ACHN (cell line): ENCODE measurements at regions not wholly inside any gene's neighbourhood (a gene's known extent, or its start where the extent isn't known, plus 50 kb on each side); places are given as distances from the start of the nearest gene placed in this dataset.
A peak's percentile ranks its signal among the peaks of the same experiment; 100 is the strongest.

Experiments used
- DNase-seq: peaks from one replicate; pipeline ENCODE4 v3.0.0-alpha.2; 2015
- in situ Hi-C: cut with HindIII; loops from 2 replicates; pipeline ENCODE4 v1.10.0; 2017; ENCODE audit warnings: low sequenced_read_pairs, low pct_ligation_motif_present, low pct_unique_long_range_greater_than_20kb

DNA sequence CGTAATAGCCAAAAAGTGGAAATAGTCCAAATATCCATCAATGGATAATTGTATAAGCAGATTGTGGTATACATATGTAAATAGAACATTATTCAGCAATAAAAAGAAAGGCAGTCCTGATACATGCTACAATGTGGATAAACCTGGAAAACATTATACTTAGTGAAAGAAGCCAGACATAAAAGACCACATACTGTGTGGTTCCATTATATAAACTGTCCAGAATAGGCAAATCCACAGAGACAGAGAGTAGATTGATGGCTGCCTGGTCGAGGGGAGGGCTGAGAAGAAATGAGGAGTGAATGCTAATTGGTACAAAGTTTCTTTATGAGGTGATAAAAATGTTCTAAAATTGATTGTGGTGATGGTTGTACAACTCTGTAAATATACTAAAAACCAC is 397.4 kb upstream of the RPS6KA3 start:
- DNase-seq = no peak
- in situ Hi-C loops = no loop called here

DNA sequence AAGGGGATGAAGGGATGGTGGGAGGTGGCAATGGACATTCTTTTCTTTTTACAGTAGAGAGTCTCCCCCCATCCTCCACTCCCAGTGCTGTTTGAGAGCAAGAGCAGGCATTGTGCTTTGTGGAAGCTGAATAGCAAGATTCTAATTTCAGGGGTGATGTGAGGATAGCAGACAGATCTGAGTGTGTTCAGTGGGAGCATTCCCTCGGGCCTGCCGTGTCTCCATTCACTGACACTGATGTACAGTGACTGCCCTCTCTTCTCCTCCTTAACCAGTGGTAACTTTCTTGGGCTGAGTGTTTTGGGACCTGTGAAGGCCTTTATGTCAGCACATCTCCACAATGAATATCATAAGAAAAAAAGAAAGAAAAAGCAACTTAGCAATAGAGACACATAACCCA is 396.6 kb upstream of the RPS6KA3 start:
- in situ Hi-C loops = no loop called here
- no peak for DNase-seq

DNA sequence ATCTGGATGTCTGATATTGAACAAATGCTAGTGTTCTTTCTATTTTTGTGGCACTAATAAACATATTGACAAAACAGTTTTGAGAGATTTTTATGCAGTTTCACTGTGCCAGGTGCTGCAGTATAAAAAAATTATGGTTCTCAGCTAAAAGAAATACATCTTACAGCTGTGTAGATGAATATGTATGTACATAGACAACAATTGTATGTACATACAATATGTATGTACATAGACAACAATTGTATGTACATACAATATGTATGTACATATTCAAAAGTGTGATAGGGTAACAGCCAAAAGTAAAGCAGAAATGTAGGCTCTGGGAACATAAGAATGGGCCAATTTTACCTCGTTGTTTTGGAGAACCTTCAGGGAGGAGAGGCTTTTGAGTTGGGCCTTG is 390.0 kb upstream of the RPS6KA3 start:
- DNase-seq = no peak
- in situ Hi-C loops = no loop called here

DNA sequence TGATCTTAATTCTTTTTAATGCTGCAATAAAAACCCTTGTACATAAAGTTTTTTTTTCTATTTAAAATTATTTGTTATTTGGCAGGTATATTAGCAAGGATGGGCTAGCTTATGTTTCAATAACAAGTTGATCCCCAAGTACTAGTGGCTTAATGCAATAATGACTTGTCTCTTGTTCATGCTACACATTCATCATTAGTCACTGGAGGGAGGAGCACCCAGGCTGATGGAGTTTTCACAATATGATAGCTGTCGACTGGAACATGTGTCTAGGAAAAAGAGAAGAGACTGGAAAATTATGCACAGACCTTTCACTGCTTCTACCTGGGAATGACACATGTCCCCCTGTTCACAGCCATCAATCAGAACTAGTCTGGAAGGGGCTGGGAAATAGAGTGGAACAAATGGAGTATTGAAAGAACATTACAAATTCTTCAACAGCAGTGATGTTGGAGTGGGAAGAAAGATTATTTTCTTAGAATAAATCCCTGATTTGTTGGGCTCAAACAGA is 387.9 kb upstream of the RPS6KA3 start:
- in situ Hi-C loops = no loop called here
- DNase-seq = no peak

DNA sequence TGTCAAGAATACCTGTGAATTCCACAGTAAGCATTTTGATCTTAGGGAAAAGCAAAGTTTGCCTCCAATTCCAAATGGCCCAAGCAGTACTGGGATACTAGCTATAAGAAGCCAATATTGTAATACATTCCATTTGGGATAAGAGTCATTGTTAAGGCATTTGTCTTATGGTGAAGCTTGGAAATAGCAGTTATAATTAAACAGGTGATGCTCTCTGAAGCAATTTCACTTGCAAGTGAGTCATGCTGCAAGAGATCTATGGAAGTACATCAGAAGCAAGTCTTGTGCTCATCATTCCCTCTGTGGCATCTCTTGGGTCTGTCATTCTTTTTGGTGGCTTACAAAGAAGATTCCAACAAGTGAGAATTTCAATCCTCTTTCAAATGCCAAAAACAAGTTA is 386.4 kb upstream of the RPS6KA3 start:
- no peak for DNase-seq
- in situ Hi-C loops = no loop called here

DNA sequence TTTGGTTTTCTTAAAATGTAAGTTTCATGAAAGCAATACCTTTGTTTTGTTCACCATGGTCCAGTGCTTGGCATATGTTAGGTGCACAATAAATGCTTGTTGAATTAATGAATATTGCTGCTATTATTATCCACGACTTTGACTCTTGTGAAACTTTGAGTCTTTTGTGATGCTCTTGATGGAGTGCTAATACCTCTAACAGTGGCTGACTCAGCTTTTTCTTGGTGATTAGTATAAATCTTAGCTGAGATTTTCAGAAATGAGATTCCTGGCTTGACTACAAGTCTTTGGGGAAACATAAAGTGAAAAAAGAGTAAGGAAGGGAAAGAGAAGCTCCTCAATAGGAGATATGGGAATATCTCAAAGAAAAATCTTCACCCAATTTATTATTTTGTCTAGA is 375.2 kb upstream of the RPS6KA3 start:
- DNase-seq = no peak
- in situ Hi-C loops = no loop called here

DNA sequence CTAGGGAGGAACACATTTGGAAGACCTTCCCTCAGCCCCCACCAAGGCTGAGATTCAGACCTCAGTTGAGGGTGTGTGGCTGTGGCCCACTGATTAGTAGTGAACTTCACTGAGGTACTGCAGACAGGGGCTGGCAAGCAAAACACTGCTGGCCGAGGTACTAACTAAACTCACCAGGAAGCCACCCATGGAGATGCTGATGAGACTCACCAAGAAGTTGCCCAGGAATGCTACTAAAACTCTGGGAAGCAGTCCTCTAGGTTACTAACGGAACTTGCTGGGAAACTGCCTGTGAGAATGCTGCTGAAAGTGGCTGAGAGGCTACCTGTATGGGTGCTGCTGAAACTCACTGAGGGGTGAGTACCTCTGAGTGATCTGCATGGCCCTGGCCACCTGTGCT is 372.4 kb upstream of the RPS6KA3 start:
- no peak for DNase-seq
- in situ Hi-C loops = no loop called here

DNA sequence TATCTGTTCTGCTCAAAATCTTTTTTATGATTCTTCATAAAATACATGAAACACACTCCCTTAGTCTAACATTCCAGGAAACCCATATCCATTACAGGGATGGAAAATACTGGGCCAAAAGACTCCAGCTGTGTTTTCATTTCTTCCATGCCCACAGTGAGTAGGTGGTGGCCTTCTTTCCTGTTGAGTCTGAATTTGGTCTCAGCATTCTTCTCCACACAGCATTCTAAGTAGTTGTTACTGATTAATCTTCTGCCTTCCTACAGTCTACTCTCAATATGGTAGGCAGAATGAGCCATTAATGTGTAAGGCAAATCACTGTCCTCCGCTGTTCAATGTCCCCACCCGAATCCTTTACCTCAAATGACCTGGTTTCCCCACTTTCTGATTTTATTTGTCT is 370.6 kb upstream of the RPS6KA3 start:
- no peak for DNase-seq
- in situ Hi-C loops = no loop called here

DNA sequence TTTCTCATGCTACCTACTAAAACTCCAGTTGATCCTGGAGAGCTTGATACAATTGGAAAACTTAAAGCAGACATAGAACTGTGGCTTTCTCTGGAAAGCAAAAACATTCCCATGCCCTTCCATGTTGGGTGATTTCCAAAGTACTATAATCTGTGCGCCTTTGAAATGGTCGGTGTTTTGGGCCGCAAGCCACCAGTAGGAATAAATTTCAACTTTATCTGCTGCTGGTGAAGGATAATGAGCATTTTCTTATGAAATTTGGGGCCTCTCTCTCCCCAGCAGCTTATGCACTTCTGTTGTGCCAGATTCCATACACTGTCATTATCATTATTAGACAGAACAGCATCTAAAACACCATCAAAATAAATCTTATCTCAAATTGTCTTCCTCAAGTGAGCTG is 366.7 kb upstream of the RPS6KA3 start:
- in situ Hi-C loops = no loop called here
- DNase-seq = no peak

DNA sequence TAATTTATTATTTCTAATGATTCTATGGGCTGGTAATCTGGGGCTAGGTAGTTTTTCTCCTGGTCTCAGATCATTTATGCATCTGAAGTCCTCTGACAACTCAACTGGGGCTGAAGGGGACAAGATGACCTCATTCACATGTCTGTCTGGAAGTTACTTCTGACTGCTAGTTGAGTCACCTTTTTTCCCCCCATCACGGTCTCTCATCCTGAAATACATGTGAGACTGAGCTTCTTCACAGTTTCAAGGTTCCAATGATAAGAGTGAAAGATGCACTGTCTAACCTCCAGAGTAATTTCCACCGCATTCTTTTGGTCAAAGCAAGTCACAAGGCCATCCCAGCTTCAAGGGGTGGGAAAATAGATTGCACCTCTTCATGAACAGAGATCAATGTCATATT is 356.7 kb upstream of the RPS6KA3 start:
- in situ Hi-C loops = no loop called here
- peak; percentile 0 for DNase-seq

DNA sequence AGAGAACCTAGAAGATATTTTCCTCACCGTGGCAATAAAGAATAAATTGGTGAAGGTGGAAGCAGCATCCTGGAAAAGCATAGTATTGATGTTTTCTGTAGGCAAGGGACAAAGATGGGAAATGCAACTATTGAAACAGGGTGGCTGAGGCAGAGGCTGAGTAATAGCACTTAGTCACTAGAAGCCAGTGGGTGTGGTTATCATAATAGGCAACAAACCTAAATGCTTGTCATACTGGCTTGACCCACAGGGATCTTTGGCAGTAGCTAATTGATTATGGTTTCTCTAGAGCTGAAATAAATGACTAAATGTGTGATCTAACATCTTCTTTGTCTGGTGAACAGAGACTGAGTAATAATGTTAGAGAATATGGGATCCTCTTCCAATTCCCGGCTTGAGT is 353.6 kb upstream of the RPS6KA3 start:
- in situ Hi-C loops = no loop called here
- no peak for DNase-seq

DNA sequence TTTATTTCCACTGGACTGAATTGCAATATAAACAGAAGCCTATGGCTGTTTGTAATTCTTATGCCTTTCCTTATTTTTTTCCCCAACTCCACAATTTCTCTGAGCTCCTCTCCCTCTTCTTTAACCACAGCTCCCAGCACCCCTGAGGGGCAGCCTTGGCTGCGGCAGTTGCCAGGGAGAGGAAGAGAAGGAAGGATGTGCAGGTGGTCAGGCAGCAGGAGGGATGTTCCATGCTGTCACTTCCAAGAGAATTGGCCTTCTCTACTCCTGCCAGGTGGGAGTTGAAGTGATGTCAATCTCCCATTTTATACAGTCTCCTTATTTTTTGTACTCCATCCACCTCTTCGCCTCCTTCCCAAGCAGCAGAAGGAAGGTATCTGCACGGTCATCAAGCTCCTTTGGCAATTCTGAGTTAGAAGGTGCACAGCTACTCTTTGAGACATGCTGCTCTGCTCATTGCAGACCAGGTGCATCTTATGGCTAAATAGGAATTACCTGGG is 343.3 kb upstream of the RPS6KA3 start:
- no peak for DNase-seq
- in situ Hi-C loops = no loop called here

DNA sequence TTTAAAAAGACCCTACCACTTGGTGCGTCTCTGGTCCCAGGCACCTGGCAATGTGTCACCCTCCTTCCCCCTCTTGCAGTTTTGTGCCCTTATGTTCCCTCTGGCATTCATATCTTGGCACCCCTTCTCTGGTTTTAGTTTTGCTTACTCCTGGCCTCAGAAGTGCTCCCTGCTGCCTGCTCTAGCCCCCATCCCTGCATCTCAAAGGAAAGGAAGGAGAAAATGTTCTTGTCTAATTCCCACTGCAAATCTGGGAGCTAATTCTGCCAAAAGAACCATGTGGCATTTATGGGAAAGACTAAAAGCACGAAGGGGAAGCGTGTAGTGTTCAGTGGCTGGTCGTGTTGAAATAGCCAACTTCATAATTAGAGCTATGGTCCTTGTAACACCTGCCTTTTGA is 340.1 kb upstream of the RPS6KA3 start:
- in situ Hi-C loops = no loop called here
- DNase-seq = no peak

DNA sequence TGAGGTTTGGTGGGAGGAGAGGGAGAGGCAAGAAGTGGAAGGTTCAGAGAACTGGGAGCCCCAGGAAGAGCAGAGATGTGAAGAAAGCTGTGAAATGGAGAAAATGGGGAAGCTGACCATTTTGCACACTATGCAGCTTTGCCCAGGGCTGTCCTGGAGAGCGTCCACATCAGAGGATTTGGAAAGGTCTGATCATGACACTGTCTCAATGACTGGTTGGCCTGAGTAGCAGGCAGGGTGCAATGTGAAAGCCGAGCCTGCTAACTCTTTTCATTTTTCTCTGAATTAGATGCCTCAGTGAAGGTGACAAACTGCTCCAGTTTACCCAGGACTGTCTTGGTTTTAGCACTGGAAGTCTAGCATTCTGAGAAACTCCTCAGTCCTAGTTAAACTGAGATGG is 330.1 kb upstream of the RPS6KA3 start:
- in situ Hi-C loops = no loop called here
- no peak for DNase-seq

DNA sequence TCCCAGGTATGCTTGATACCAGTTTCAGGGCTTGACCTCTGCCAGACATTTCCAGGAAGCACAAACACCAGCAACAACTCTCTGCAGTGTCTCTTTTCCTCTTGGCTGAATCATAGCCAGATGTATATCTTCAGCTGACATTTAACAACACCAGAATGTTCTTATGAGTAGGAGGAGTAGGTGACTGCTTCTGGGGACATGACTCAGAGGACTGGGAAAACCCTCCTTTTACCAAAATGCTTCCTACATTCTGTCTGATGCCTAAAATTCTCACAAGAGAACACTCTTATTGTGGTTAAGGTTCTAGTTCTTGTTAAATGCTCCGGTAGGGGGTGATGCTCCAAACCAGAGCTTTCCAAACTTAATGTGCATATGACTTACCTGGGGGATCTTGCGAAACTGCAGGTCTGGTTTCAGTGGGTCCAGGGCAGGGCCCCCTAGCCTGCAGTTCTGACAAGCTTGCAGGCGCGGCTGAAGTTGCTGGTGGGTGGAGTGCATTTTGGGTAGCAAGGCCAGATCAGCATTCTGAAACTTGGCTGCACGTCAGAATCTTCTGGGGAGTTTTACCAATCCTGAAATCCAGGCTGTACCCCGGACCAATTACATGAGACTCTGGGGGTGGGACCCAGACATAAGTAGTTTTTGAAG is 329.3 kb upstream of the RPS6KA3 start:
- no peak for DNase-seq

DNA sequence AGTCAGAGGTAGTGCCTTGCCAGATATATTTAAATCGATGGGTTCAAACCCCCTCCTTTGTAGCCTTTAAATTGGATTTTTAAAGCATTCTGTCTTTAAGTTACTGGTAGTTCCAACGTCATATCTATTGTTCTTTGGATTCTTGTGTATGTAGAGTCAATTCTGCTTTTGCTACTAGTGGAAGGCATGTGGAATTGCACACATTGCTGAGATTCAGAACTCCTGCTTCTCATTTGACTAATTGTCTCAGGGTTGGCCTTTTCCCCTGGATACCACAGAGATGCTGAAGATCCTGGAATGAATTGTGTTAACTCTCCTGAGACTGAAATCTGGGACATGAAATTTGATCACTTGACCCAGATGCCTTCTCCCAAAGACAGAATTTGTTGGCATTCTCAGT is 328.3 kb upstream of the RPS6KA3 start:
- in situ Hi-C loops = no loop called here
- no peak for DNase-seq

More for the DNA sequence above, 329.3 kb upstream of the RPS6KA3 start:
- in situ Hi-C loops = no loop called here

DNA sequence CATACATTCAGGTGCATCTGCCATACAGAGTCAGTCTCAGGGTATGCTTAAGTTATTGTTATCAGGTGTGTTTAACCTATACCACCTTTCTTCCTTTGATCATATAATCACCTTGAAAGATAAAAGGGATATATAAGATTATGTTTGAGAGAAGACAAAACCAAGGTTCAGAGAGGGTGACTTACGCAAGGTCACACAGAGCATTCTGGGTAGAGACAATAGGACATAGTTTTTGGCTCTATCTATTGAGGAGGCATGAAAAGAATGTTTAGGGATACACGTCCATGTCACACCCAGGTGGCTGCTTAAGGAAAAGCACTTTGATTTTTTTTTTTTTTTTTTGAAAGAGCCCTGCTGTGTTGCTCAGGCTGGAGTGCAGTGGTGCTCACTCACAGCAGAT is 327.1 kb upstream of the RPS6KA3 start:
- no peak for DNase-seq
- in situ Hi-C loops = no loop called here

DNA sequence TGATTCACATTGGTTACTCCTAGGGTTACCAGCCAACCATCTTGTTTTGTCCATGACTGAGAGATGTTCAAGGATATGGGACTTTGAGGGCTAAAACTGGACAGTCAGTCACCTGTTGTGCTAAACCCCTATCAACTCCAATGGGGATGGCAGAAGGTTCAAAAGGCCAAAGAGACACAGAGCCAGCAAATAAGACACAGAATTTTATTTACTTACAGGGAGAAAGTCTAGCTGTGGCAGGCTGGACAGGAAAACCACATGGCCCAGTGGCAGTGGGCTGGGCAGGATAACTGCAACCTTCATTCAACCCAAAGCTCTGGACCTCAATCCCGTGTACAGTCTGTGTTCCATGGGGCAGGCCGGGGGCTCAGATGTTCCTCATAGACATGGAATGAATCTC is 326.7 kb upstream of the RPS6KA3 start:
- no peak for DNase-seq
- in situ Hi-C loops = no loop called here

DNA sequence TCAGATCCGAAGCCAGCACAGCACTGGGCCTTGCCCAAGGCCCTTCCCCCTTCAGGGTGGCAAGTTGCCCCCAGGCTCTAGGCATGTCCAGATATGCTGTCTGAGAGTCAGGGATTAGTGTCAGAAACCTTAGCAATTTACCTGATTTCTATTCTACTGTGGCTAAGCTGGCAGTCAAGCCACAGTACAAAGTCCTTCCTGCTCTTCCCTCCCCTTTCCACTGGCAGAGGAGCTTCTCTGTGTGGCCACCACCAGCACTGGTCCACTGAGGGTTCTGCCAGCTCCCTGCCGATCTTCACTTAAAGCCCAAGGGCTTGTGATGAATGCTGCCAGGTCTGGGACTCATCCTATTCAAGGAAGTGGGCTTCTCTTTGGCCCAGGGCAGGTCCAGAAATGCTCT is 324.5 kb upstream of the RPS6KA3 start:
- in situ Hi-C loops = no loop called here
- DNase-seq = no peak

DNA sequence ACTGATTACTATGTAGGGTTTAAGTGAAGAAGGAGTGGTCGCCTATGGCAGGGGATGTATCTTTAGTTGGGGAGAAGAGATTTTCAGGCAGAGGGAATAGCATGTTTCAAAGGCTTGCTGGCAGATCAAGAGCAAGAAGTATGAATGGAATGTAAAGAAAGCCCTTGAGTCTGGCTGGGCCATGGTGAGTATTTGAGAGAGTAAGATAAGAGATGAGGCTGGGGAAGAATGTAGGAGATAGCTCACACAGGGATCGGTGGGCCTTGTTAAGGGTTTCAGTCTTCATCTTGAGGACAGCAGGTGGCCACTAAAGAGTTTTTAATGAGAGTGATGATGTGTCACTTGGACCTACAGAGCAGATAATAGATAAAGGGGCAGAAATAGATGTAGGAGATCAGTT is 319.1 kb upstream of the RPS6KA3 start:
- in situ Hi-C loops = no loop called here
- no peak for DNase-seq

DNA sequence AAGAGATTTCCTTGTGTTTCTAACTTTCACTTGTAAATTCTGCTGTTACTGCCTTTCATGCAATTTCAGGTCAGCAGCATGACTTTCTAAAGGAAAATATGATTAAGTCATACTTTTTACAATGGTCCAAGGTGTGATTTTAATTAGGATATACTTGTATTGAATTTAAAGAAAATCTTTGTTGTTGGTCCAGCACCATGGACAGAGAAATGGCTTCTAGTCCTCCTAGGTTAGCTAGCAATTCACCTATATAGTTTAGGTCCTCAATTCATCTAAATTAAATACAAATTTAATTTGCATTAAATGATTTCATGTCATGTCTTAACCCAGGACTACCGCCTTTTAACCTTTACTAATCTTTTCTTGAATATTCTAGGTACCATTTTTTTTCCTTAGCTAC is 304.9 kb upstream of the RPS6KA3 start:
- no peak for DNase-seq
- in situ Hi-C loops = no loop called here
